BLaER1 treated with 17β-estradiol and CSF1 and Interleukin-3, amounts not matched to agents 10 nM and 100 nM (cell line): ENCODE measurements at regions not wholly inside any gene's neighbourhood (a gene's known extent, or its start where the extent isn't known, plus 50 kb on each side); places are given as distances from the start of the nearest gene placed in this dataset.

Experiments used
- H3K27ac ChIP-seq, 11 experiments: shearing (Covaris generic); formaldehyde crosslinking; 2 replicates each; pipeline ENCODE4 v1.8.1; 2022
- H3K27me3 ChIP-seq, 11 experiments: shearing (Covaris generic); formaldehyde crosslinking; 2 replicates each; pipeline ENCODE4 v1.8.1; 2022
- H3K36me3 ChIP-seq, 11 experiments: shearing (Covaris generic); formaldehyde crosslinking; 2 replicates each; pipeline ENCODE4 v1.8.1; 2022
- H3K4me1 ChIP-seq, 10 experiments: shearing (Covaris generic); formaldehyde crosslinking; 2 replicates each; pipeline ENCODE4 v1.8.1; 2022
- H3K4me2 ChIP-seq, 11 experiments: shearing (Covaris generic); formaldehyde crosslinking; 2 replicates each; pipeline ENCODE4 v1.8.1; 2022
- H3K4me3 ChIP-seq, 10 experiments: shearing (Covaris generic); formaldehyde crosslinking; 2 replicates each; pipeline ENCODE4 v1.8.1; 2022
- H3K9ac ChIP-seq, 11 experiments: shearing (Covaris generic); formaldehyde crosslinking; 2 replicates each; pipeline ENCODE4 v1.8.1; 2022
- H3K9me3 ChIP-seq, 11 experiments: shearing (Covaris generic); formaldehyde crosslinking; replicated peaks in 1 of 11; 2 replicates each; pipeline ENCODE4 v1.8.1; 2022
- H4K20me1 ChIP-seq, 11 experiments: shearing (Covaris generic); formaldehyde crosslinking; 2 replicates each; pipeline ENCODE4 v1.8.1; 2022
- Cebpa-rat ChIP-seq, 11 experiments: shearing (Covaris generic); IDR thresholded peaks; 2 replicates each; pipeline ENCODE4 v1.8.1; 2022

GRCh38 chr6:21455071-21455470 is 138.5 kb upstream of the SOX4 start:
- Histone ChIP-seq H3K9me3 (no peaks in the 10 kb centered on the region), H3K9ac (no peak overlapping the region), H3K27ac (no peak overlapping the region), H3K4me1 (peaks cover 0 to 8% (median 0%) of the 10 kb centered on the region in 10 experiments; a peak in 4 of 20 replicates), H4K20me1 (no peaks in the 10 kb centered on the region), H3K36me3 (no peaks in the 10 kb centered on the region), H3K4me2 (no peak overlapping the region), H3K4me3 (no peak overlapping the region), H3K27me3 (no peaks in the 10 kb centered on the region)
- no peak for TF ChIP-seq Cebpa-rat (IDR thresholded peaks at IDR 0.05)

- Histone ChIP-seq H3K9me3 (no peaks in the 10 kb centered on the region), H3K9ac (no peak overlapping the region), H3K36me3 (no peaks in the 10 kb centered on the region), H4K20me1 (no peaks in the 10 kb centered on the region), H3K4me3 (no peak overlapping the region), H3K4me2 (no peak overlapping the region), H3K4me1 (no peaks in the 10 kb centered on the region), H3K27me3 (no peaks in the 10 kb centered on the region), H3K27ac (no peak overlapping the region)
- no peak for TF ChIP-seq Cebpa-rat (IDR thresholded peaks at IDR 0.05)
Observed at GRCh38 chr6:21457647-21458046, 135.9 kb upstream of the SOX4 start.

- Histone ChIP-seq H3K4me3 (no peak overlapping the region), H4K20me1 (no peaks in the 10 kb centered on the region), H3K4me2 (no peak overlapping the region), H3K27ac (no peak overlapping the region), H3K4me1 (no peaks in the 10 kb centered on the region), H3K9me3 (no peaks in the 10 kb centered on the region), H3K36me3 (no peaks in the 10 kb centered on the region), H3K9ac (no peak overlapping the region), H3K27me3 (no peaks in the 10 kb centered on the region)
- TF ChIP-seq Cebpa-rat (IDR thresholded peaks at IDR 0.05): no peak
Observed at GRCh38 chr6:21459641-21460040, 133.9 kb upstream of the SOX4 start.

GRCh38 chr6:21461844-21462518 is 131.6 kb upstream of the SOX4 start:
- H3K27ac ChIP-seq: no peak overlapping the region
- peaks cover 0 to 13% (median 5%) of the 10 kb centered on the region in 11 experiments; a peak in 10 of 22 replicates for H3K9me3 ChIP-seq
- H3K4me1 ChIP-seq: no peaks in the 10 kb centered on the region
- H3K4me2 ChIP-seq: no peak overlapping the region
- H3K36me3 ChIP-seq: no peaks in the 10 kb centered on the region
- H3K4me3 ChIP-seq: no peak overlapping the region
- H4K20me1 ChIP-seq: no peaks in the 10 kb centered on the region
- no peaks in the 10 kb centered on the region for H3K27me3 ChIP-seq
- TF ChIP-seq Cebpa-rat (IDR thresholded peaks at IDR 0.05): no peak
- no peak overlapping the region for H3K9ac ChIP-seq

- Histone ChIP-seq H3K27me3 (no peaks in the 10 kb centered on the region), H3K4me1 (no peaks in the 10 kb centered on the region), H3K36me3 (no peaks in the 10 kb centered on the region), H4K20me1 (no peaks in the 10 kb centered on the region), H3K9me3 (peaks cover 0 to 16% (median 8%) of the 10 kb centered on the region in 11 experiments; a peak in 10 of 22 replicates), H3K27ac (no peak overlapping the region), H3K9ac (no peak overlapping the region), H3K4me3 (no peak overlapping the region), H3K4me2 (no peak overlapping the region)
- TF ChIP-seq Cebpa-rat (IDR thresholded peaks at IDR 0.05): no peak
Observed at GRCh38 chr6:21462519-21462852, 131.1 kb upstream of the SOX4 start.

- Histone ChIP-seq H4K20me1 (no peaks in the 10 kb centered on the region), H3K4me1 (no peaks in the 10 kb centered on the region), H3K9me3 (peaks cover 0 to 16% (median 8%) of the 10 kb centered on the region in 11 experiments; a peak in 10 of 22 replicates), H3K27ac (no peak overlapping the region), H3K4me2 (no peak overlapping the region), H3K4me3 (no peak overlapping the region), H3K36me3 (no peaks in the 10 kb centered on the region), H3K9ac (no peak overlapping the region), H3K27me3 (no peaks in the 10 kb centered on the region)
- no peak for TF ChIP-seq Cebpa-rat (IDR thresholded peaks at IDR 0.05)
Observed at GRCh38 chr6:21467091-21467490, 126.5 kb upstream of the SOX4 start.

- no peak overlapping the region for H3K4me2 ChIP-seq
- no peak overlapping the region for H3K9ac ChIP-seq
- H3K27ac ChIP-seq: no peak overlapping the region
- no peaks in the 10 kb centered on the region for H4K20me1 ChIP-seq
- no peaks in the 10 kb centered on the region for H3K36me3 ChIP-seq
- no peak for TF ChIP-seq Cebpa-rat (IDR thresholded peaks at IDR 0.05)
- H3K9me3 ChIP-seq: peaks cover 0 to 16% (median 8%) of the 10 kb centered on the region in 11 experiments; a peak in 10 of 22 replicates
- H3K4me1 ChIP-seq: no peaks in the 10 kb centered on the region
- H3K4me3 ChIP-seq: no peak overlapping the region
- H3K27me3 ChIP-seq: no peaks in the 10 kb centered on the region
Observed at GRCh38 chr6:21468461-21468860, 125.1 kb upstream of the SOX4 start.

GRCh38 chr6:21469213-21469612 is 124.3 kb upstream of the SOX4 start:
- H3K4me2 ChIP-seq: no peak overlapping the region

GRCh38 chr6:21476112-21476511 is 117.4 kb upstream of the SOX4 start:
- H3K9ac ChIP-seq: no peak overlapping the region
- TF ChIP-seq Cebpa-rat (IDR thresholded peaks at IDR 0.05): no peak
- no peak overlapping the region for H3K27ac ChIP-seq
- no peak overlapping the region for H3K4me2 ChIP-seq
- H3K4me1 ChIP-seq: no peaks in the 10 kb centered on the region
- H3K36me3 ChIP-seq: no peaks in the 10 kb centered on the region
- H3K4me3 ChIP-seq: no peak overlapping the region
- H4K20me1 ChIP-seq: no peaks in the 10 kb centered on the region
- H3K27me3 ChIP-seq: no peaks in the 10 kb centered on the region
- no peaks in the 10 kb centered on the region for H3K9me3 ChIP-seq

More at GRCh38 chr6:21469213-21469612, 124.3 kb upstream of the SOX4 start:
- H3K4me1 ChIP-seq: no peaks in the 10 kb centered on the region
- no peaks in the 10 kb centered on the region for H3K36me3 ChIP-seq
- H4K20me1 ChIP-seq: no peaks in the 10 kb centered on the region
- H3K27ac ChIP-seq: no peak overlapping the region
- no peak overlapping the region for H3K9ac ChIP-seq
- peaks cover 0 to 16% (median 8%) of the 10 kb centered on the region in 11 experiments; a peak in 10 of 22 replicates for H3K9me3 ChIP-seq
- H3K27me3 ChIP-seq: no peaks in the 10 kb centered on the region
- TF ChIP-seq Cebpa-rat (IDR thresholded peaks at IDR 0.05): no peak
- H3K4me3 ChIP-seq: no peak overlapping the region

GRCh38 chr6:21478411-21478810 is 115.1 kb upstream of the SOX4 start:
- Histone ChIP-seq H3K4me1 (no peaks in the 10 kb centered on the region), H3K27ac (no peak overlapping the region), H3K9ac (no peak overlapping the region), H3K4me3 (no peak overlapping the region), H4K20me1 (no peaks in the 10 kb centered on the region), H3K27me3 (no peaks in the 10 kb centered on the region), H3K4me2 (no peak overlapping the region), H3K9me3 (no peaks in the 10 kb centered on the region), H3K36me3 (no peaks in the 10 kb centered on the region)
- no peak for TF ChIP-seq Cebpa-rat (IDR thresholded peaks at IDR 0.05)
